ENCODE measurements at regions not wholly inside any gene's neighbourhood (a gene's known extent, or its start where the extent isn't known, plus 50 kb on each side); places are given as distances from the start of the nearest gene placed in this dataset.
A peak's percentile ranks its signal among the peaks of the same experiment; 100 is the strongest.
"Not testable (repeated sequence)": the region's sequence is repeated elsewhere in the genome, so short reads cannot be mapped to it uniquely, and the experiment has no call there.

GRCh38 chr17:47066841-47067682, 88.0 kb upstream of the RPRML start:
- CTCF ChIA-PET, result interaction anchor here (0.7 kb wide), 1 partner anchor 249 kb away, joined by 4 read pairs; no protein-coding TSS in a partner anchor
- POLR2A ChIA-PET, result interaction anchor here (0.6 to 1.0 kb wide), 7 partner anchors 31 to 1546 kb away, joined by 3 to 7 read pairs (median 4); no protein-coding TSS in a partner anchor

DNA sequence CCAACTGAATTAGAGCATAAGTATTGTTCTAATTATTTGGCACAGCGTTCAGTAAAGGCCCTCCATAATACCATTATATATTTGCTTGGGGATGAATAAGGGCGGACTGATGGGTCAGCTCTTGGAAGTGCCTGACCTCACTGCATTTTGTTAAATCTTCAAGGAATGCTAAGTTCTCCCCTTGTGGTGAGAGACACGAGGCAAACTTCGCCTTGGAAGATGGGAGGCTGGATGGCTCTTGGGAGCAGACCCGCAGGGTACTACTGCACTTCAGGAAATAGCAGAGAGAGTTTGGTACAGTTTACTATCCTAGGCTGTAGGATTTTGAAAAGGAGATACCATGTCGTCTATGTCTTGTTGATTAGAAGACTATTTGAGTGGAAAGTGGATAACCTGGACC, 87.0 kb upstream of the RPRML start:
- DNase-seq (no peak), ATAC-seq (ENCODE audit: low read depth) (no peak)
- TF ChIP-seq, protein P1, sequence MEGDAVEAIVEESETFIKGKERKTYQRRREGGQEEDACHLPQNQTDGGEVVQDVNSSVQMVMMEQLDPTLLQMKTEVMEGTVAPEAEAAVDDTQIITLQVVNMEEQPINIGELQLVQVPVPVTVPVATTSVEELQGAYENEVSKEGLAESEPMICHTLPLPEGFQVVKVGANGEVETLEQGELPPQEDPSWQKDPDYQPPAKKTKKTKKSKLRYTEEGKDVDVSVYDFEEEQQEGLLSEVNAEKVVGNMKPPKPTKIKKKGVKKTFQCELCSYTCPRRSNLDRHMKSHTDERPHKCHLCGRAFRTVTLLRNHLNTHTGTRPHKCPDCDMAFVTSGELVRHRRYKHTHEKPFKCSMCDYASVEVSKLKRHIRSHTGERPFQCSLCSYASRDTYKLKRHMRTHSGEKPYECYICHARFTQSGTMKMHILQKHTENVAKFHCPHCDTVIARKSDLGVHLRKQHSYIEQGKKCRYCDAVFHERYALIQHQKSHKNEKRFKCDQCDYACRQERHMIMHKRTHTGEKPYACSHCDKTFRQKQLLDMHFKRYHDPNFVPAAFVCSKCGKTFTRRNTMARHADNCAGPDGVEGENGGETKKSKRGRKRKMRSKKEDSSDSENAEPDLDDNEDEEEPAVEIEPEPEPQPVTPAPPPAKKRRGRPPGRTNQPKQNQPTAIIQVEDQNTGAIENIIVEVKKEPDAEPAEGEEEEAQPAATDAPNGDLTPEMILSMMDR (IDR thresholded peaks at IDR 0.05), result no peak
- Mint-ChIP-seq H3K27ac (peak overlapping the region; percentile 95), H3K36me3 (ENCODE audit: low read depth) (peaks cover 13% of the 10 kb centered on the region), H3K4me3 (peak overlapping the region; percentile 96), H3K4me1 (peaks cover 29% of the 10 kb centered on the region), H3K9me3 (peaks cover 2% of the 10 kb centered on the region), H3K27me3 (no peaks in the 10 kb centered on the region)
- ChIA-PET CTCF (no interaction called here), POLR2A (interaction anchor here (0.9 kb wide), 1 partner anchor 34 kb away, joined by 4 read pairs; no protein-coding TSS in a partner anchor)
- intact Hi-C loops (cut with micrococcal nuclease), result loop anchor here (2.0 to 10.0 kb wide), 4 partner anchors 33 to 259 kb away; partner anchors contain the start of genes EFCAB13 and MYL4

More at GRCh38 chr17:47066841-47067682, 88.0 kb upstream of the RPRML start:
- Mint-ChIP-seq H3K9me3 (peaks cover 2% of the 10 kb centered on the region), H3K36me3 (ENCODE audit: low read depth) (peaks cover 16% of the 10 kb centered on the region), H3K27ac (peak overlapping the region; percentile 95), H3K4me3 (peak overlapping the region; percentile 96), H3K27me3 (no peaks in the 10 kb centered on the region), H3K4me1 (peaks cover 35% of the 10 kb centered on the region)
- DNase-seq, result peak; percentile 61
- peak; percentile 99 for ATAC-seq (ENCODE audit: low read depth)
- TF ChIP-seq, protein P1 (IDR thresholded peaks at IDR 0.05), result no peak
- intact Hi-C loops (cut with micrococcal nuclease), result loop anchor here (1.0 to 10.0 kb wide), 5 partner anchors 32 to 258 kb away; partner anchors contain the start of genes EFCAB13, GOSR2 and MYL4

DNA sequence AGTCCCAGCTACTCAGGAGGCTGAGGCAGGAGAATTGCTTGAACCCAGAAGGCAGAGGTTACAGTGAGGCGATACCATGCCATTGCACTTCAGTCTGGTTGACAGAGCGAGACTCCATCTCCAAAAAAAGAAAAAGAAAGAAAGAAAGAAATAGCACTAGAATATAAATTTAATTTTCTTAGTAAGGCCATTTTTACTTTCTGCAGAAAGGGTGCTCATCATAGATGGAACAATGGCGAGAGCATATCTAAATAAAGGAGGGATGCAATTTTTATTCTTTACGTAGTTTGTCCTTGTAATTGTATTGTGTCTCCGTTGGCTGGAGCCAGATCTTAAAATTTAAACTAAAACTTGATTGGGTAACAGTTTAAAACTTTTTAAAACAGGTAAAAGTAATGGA, 85.6 kb upstream of the RPRML start:
- intact Hi-C loops (cut with micrococcal nuclease), result loop anchor here (5.0 to 10.0 kb wide), 3 partner anchors 62 to 260 kb away; partner anchors contain the start of genes EFCAB13 and MYL4
- no peaks in the 10 kb centered on the region for H3K27me3 Mint-ChIP-seq
- POLR2A ChIA-PET, result no interaction called here
- peaks cover 23% of the 10 kb centered on the region for H3K4me1 Mint-ChIP-seq
- no peak overlapping the region for H3K27ac Mint-ChIP-seq
- peaks cover 2% of the 10 kb centered on the region for H3K9me3 Mint-ChIP-seq
- DNase-seq (no peak), ATAC-seq (ENCODE audit: low read depth) (no peak)
- CTCF ChIA-PET, result no interaction called here
- no peak overlapping the region for H3K4me3 Mint-ChIP-seq
- peaks cover 17% of the 10 kb centered on the region for H3K36me3 Mint-ChIP-seq (ENCODE audit: low read depth)
- TF ChIP-seq, protein P1 (IDR thresholded peaks at IDR 0.05), result no peak

DNA sequence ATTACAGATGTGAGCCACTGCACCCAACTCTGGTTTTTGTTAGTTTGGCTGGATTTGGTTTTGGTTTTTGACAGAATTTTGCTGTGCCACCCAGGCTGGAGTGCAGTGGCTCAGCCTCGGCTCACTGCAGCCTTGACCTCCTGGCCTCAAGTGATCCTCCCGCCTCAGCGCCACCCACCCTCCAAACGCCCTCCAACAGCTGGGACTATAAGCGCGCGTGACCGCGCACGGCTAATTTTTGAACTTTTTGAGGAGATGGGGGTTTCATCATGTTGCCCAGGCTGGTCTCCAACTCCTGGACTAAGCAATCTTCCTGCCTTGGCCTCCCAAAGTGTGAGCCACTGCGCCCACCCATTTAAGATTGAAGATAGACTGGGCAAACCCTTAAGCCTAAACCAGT, 84.4 kb upstream of the RPRML start:
- no peak for ATAC-seq (ENCODE audit: low read depth)
- intact Hi-C loops (cut with micrococcal nuclease), result loop anchor here (10.0 kb wide), 1 partner anchor 261 kb away; the partner anchor contains the start of gene EFCAB13
- H3K27ac Mint-ChIP-seq, result no peak overlapping the region

GRCh38 chr17:47062851-47063250, 83.8 kb upstream of the RPRML start:
- ATAC-seq (ENCODE audit: low read depth); H3K9me3 Mint-ChIP-seq; H3K27me3 Mint-ChIP-seq; H3K27ac Mint-ChIP-seq; DNase-seq; H3K4me3 Mint-ChIP-seq; CTCF ChIA-PET; POLR2A ChIA-PET: not testable (repeated sequence)
- intact Hi-C loops (cut with micrococcal nuclease), result loop anchor here (10.0 kb wide), 1 partner anchor 262 kb away; the partner anchor contains the start of gene EFCAB13
- Mint-ChIP-seq H3K4me1 (peaks cover 16% of the 10 kb centered on the region), H3K36me3 (ENCODE audit: low read depth) (peaks cover 20% of the 10 kb centered on the region)

More for the DNA sequence above, 84.4 kb upstream of the RPRML start:
- ChIA-PET POLR2A (no interaction called here), CTCF (no interaction called here)
- no peaks in the 10 kb centered on the region for H3K27me3 Mint-ChIP-seq
- no peak for DNase-seq
- TF ChIP-seq, protein P1 (IDR thresholded peaks at IDR 0.05), result no peak
- peaks cover 2% of the 10 kb centered on the region for H3K9me3 Mint-ChIP-seq
- H3K4me1 Mint-ChIP-seq, result peaks cover 18% of the 10 kb centered on the region
- H3K4me3 Mint-ChIP-seq, result no peak overlapping the region
- H3K36me3 Mint-ChIP-seq (ENCODE audit: low read depth), result peaks cover 18% of the 10 kb centered on the region

DNA sequence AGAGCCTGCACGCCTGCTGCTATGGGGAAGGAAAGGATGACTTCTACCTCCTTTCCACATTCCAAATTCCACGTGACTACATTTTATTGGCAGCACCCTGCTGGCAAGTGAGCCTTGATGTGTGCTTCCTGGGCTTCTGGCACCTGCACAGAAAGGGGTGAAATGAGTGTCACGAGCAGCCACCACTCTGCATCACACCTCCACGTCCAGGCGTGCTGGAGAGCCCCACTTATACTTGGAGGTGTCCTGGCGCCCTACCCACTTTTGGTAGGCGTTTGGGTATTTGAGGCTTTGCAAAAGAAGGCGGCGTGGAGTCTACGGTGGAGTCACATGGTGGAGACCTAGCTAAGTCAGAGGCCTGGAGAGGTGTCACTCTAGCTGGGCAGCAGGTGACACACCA, 81.0 kb upstream of the RPRML start:
- H3K27ac Mint-ChIP-seq; H3K27me3 Mint-ChIP-seq; CTCF ChIA-PET; H3K4me1 Mint-ChIP-seq; ATAC-seq (ENCODE audit: low read depth); H3K9me3 Mint-ChIP-seq; H3K4me3 Mint-ChIP-seq; POLR2A ChIA-PET; DNase-seq: not testable (repeated sequence)
- intact Hi-C loops (cut with micrococcal nuclease), result loop anchor here (10.0 kb wide), 1 partner anchor 265 kb away; the partner anchor contains the start of gene EFCAB13
- peaks cover 34% of the 10 kb centered on the region for H3K36me3 Mint-ChIP-seq (ENCODE audit: low read depth)

Data from activated B cell treated with CpG ODN at 0.5 μM for 24 hours (primary cell).